GM19324 (cell line): ENCODE measurements at regions not wholly inside any gene's neighbourhood (a gene's known extent, or its start where the extent isn't known, plus 50 kb on each side); places are given as distances from the start of the nearest gene placed in this dataset.

ENCODE experiments used
- ATAC-seq: cut with Tn5 transposase; IDR thresholded peaks from one replicate; pipeline ENCODE4 v1.9.1; 2021; ENCODE audit warnings: mild to moderate bottlenecking, moderate library complexity; ENCODE audit not compliant: unreplicated experiment, low FRiP score

DNA sequence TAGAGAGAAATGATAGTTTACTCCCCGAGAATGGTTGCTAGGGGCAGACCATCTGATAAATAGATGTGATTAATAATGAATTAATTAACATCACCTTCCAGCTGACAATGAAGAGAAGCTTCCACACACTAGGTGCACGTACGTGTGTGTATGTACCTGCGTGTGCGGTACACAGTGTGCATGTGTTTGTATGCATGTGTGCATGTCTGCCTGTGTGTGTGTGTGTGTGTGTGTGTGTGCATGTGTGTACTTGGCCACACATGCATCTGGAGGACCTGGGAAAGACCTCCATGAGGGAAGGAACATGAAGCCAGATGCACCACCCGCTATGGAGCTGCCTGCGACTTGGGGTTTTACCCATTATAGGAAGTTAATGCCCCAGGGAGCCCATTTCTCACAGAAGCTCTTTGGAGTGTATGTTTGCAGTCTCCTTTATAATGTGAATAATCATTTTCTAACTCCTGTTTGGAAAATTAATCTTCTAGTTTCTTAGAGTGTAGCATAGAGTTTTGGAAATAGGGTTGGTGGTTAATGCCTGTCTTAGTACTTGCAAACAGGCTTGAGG is 229.1 kb downstream of the ENGASE start:
- ATAC-seq = no peak

DNA sequence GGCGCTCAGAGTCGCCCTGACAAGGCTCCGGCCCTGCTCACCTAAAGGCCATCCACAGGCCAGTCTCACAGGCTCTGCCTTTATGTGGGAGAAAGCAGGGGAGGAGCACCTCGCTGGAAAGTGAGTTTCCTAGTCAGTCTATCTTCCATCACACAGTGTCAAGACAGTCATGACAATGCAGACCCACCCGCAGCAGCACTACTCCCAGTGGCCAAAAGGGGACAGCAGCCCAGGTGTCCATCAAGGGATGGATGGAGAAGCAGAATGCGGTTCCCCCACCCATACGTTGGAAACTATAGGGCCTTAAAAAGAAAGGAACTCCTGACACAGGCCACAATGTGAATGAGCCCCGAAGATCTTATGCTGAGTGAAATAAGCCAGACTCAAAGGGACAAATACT is 226.8 kb downstream of the ENGASE start:
- no peak for ATAC-seq

GRCh38 chr17:79299349-79299748 is 224.7 kb downstream of the ENGASE start:
- no peak for ATAC-seq

DNA sequence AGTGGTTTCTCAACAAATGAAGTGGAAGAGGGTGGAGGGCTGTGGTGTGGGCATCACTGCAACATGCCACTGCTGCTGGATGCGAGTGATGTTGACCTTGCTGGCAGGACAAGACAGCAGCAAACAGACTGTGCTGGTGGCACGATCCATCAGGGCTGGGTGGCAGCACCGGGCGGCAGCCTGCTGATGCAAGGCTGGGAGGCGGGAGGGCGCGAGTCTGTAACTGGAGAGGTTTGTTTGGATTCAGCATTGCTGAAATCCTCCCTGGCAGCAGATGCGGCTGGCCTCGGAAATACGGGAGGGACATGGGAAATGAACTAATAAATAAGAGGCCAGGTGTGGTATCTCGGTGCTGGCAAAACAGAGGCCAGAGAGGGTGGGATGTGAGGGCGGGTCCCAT is 224.2 kb downstream of the ENGASE start:
- no peak for ATAC-seq

GRCh38 chr17:79296243-79296642 is 221.6 kb downstream of the ENGASE start:
- ATAC-seq = no peak

DNA sequence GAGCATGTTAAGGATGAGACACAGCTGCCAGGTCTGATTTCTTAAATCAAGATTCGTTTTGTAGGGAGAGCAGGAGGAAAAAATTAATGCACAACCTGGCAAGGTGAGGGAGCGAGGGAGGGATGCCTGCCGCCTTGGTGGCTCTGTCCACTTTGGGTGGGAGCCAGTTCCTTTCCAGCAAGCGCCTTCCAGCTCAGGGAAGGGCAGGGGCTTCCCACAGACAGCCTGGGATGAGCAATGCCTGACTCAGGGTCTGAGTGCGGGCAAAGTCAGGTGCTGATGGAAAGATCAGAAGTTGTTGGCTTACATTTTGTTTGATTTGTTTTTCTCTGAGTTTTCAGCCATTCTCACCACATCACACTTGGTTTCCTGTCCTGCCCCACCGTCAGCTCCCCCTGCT is 220.7 kb downstream of the ENGASE start:
- ATAC-seq = no peak

DNA sequence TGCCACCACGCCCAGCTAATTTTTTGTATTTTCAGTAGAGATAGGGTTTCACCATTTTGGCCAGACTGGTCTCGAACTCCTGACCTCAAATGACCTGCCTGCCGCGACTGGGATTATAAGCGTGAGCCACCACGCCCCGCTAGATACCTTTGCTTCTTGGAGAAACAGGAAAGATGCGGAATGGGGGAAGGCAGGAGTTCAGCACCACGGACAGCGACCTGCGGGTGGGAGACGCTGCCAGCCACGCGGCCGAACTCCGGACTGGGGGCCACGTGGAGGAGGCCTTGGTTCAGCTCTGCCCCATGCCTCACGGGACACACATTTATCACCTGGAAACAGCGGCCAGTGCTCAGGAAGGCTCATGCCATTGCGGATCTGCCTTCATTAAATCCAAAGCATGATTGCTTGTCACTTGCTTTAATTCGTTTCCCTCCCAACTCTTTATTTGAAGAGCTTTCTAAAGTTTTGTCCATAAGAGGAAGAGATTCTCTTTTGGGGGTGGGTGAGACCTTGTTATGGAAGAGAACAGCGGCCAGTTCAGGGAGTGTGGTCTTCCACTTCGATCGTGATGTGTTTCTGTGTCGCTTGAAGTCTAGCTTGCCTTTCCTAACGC is 219.9 kb downstream of the ENGASE start:
- no peak for ATAC-seq

GRCh38 chr17:79292501-79292900 is 217.9 kb downstream of the ENGASE start:
- no peak for ATAC-seq

DNA sequence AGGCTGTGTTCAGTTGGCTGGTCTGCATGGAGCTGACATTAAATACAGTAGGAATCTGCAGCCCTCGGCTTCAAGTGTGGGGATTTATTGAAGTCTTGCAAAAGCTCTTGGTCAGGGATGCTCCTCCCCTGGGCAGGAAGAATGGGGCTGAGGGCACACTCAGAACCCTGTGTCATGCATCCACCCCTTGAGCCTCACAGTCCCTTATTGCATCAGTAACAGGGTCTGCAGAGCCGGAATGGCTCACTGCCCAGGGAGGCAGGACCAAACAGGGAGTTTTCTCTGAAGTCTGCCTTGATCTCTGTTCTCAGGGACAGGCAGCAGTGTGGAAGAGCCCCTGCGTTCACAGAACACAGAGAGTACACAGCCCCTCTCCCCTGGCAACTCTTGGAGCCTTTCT is 216.8 kb downstream of the ENGASE start:
- no peak for ATAC-seq

DNA sequence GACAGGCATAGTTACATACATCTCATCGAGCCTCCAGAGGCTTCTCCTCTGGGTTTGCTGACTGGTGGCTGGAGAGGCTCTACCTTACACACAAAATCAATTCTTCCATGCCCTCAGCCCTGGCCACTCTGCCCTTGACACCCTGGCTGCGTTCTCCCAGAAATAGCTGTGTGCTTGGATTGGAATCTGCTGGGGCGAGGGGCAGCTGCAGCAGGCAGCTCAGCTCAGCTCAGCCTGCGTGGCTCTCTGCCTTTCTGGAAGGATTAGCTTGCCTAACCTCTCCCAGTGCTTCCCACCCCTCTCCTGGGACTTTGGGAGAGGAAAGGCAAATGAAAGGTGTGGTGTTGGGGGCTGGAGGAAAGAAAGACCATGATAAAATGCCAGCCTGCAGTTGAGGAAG is 216.1 kb downstream of the ENGASE start:
- no peak for ATAC-seq

- no peak for ATAC-seq
Observed at GRCh38 chr17:79288950-79289349, 214.3 kb downstream of the ENGASE start.

DNA sequence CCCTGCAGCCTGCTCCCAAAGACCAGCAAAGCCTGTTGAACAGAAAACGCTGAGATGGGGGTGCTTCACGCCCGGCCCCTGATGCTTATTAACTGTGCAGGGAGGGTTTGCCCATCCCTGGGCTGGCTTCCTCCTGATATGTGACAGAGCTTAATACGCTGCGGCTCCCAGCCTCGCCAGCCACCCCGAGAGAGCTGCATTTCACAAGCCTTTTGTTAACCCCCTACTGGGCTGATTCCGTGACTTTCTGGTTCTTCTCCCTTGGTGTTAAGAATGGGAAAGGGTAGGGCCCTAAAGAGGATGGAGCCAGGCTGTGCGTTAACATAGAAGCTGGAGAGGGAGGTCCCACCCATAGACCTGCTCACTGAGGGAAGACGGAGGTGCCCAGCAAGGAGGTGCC is 211.8 kb downstream of the ENGASE start:
- no peak for ATAC-seq

- no peak for ATAC-seq
Observed at GRCh38 chr17:79285973-79286372, 211.3 kb downstream of the ENGASE start.

GRCh38 chr17:79282294-79282693 is 207.7 kb downstream of the ENGASE start:
- no peak for ATAC-seq

DNA sequence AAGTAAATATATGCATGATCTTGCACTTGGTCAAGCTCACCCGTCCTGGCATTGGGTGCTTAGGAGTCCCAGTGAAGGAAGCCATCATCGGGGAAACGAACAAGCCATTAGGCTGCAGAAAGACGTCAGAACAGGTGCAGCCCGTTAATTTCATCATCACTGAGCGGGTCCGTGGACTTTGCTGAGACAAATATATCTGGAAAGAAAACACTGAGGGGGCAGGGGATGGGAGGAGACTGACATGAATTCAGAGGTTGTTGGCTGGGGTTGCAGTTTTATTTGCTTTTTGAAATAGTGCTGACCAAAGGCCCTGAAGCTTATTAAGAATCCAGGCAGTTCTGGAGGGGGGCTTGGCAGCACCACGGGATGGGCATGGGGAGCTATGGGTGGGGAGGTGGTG is 207.2 kb downstream of the ENGASE start:
- ATAC-seq = no peak

GRCh38 chr17:79280866-79281572 is 206.4 kb downstream of the ENGASE start:
- no peak for ATAC-seq

DNA sequence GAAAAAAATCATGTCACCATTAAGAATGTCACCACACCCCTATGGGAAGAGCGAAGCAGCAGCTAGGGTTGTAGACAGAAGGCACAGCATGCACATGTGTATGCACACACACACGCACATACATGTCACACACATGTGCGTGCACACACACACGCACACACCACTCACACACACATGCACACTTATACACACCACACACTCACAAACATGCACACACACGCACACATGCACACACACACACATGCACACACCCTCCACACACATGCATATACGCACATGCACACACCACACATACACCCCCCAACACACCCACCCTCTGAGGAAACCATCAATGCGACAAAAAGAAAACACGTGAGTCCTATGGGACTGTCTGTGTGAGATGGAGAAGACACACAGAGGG is 205.4 kb downstream of the ENGASE start:
- ATAC-seq = no peak

- ATAC-seq = no peak
Observed at GRCh38 chr17:79279320-79279719, 204.7 kb downstream of the ENGASE start.

GRCh38 chr17:79276821-79277220 is 202.2 kb downstream of the ENGASE start:
- ATAC-seq = no peak

GRCh38 chr17:79273660-79274059 is 199.0 kb downstream of the ENGASE start:
- no peak for ATAC-seq

DNA sequence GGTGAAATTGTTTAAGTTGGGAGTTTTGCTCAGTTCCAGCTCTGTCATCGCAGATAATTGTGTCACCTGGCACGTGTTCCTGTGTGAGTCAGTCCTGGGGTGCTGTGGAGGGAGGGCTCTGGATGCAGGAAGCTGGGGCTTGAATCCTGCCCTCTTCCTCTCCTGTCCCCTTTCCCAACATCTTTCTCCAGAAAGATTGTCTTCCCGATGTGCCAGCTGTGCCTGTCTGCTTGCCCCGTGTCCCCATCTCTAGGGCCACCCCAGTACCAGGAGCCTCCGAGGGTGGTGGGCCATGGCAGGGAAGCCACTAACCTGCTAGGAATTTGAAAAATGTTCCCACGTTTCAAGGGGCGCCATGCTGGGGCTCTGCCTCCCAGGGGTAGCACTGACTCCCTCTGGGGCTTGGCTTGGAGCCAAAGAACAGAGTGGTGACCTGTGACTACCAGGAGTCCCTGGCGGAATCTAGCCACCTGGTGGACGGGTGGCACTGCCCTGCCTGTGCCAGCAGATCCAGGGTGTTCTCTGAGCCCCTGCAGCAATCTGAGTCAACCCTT is 198.1 kb downstream of the ENGASE start:
- ATAC-seq = no peak

GRCh38 chr17:79272220-79272619 is 197.6 kb downstream of the ENGASE start:
- no peak for ATAC-seq
